Left kidney (tissue), 1 donor: ENCODE measurements at regions not wholly inside any gene's neighbourhood (a gene's known extent, or its start where the extent isn't known, plus 50 kb on each side); places are given as distances from the start of the nearest gene placed in this dataset.

Experiments
- DNase-seq: peaks from one replicate; pipeline ENCODE4 v3.0.0-alpha.2; 2013

GRCh38 chr9:135240222-135240621 lies 152.8 kb downstream of the OLFM1 start:
- DNase-seq = no peak

GRCh38 chr9:135240871-135241311 lies 153.4 kb downstream of the OLFM1 start:
- no peak for DNase-seq

GRCh38 chr9:135241381-135242048 lies 154.0 kb downstream of the OLFM1 start:
- no peak for DNase-seq

- DNase-seq = no peak
These were observed 154.6 kb downstream of the OLFM1 start for GRCh38 chr9:135242049-135242396.

GRCh38 chr9:135242406-135242805 lies 154.9 kb downstream of the OLFM1 start:
- DNase-seq = no peak

- DNase-seq = no peak
These were observed 156.0 kb downstream of the OLFM1 start for GRCh38 chr9:135243201-135244190.

- DNase-seq = no peak
These were observed 157.1 kb downstream of the OLFM1 start for GRCh38 chr9:135244271-135245221.

- DNase-seq = no peak
These were observed 158.2 kb downstream of the OLFM1 start for GRCh38 chr9:135245482-135246247.

- no peak for DNase-seq
These were observed 159.1 kb downstream of the OLFM1 start for GRCh38 chr9:135246248-135247205.

GRCh38 chr9:135247227-135247930 lies 159.9 kb downstream of the OLFM1 start:
- no peak for DNase-seq

GRCh38 chr9:135248111-135248510 lies 160.6 kb downstream of the OLFM1 start:
- no peak for DNase-seq

GRCh38 chr9:135248721-135249120 lies 161.3 kb downstream of the OLFM1 start:
- no peak for DNase-seq

GRCh38 chr9:135249191-135249590 lies 161.7 kb downstream of the OLFM1 start:
- no peak for DNase-seq

- DNase-seq = no peak
These were observed 162.2 kb downstream of the OLFM1 start for GRCh38 chr9:135249711-135250110.

GRCh38 chr9:135251331-135251761 lies 163.9 kb downstream of the OLFM1 start:
- no peak for DNase-seq

- no peak for DNase-seq
These were observed 164.7 kb downstream of the OLFM1 start for GRCh38 chr9:135251996-135252760.

GRCh38 chr9:135252980-135253304 lies 165.5 kb downstream of the OLFM1 start:
- no peak for DNase-seq

GRCh38 chr9:135253305-135254004 lies 166.0 kb downstream of the OLFM1 start:
- no peak for DNase-seq
